ENCODE measurements at regions not wholly inside any gene's neighbourhood (a gene's known extent, or its start where the extent isn't known, plus 50 kb on each side); places are given as distances from the start of the nearest gene placed in this dataset.
A peak's percentile ranks its signal among the peaks of the same experiment; 100 is the strongest.

- Mint-ChIP-seq H3K36me3 (ENCODE audit: unreplicated experiment) (no peaks in the 10 kb centered on the region), H3K27ac (ENCODE audit: unreplicated experiment) (no peak overlapping the region), H3K4me3 (ENCODE audit: unreplicated experiment) (no peak overlapping the region), H3K9me3 (ENCODE audit: unreplicated experiment) (peaks cover 2% of the 10 kb centered on the region), H3K4me1 (ENCODE audit: low read depth, unreplicated experiment) (peaks cover 6% of the 10 kb centered on the region), H3K27me3 (ENCODE audit: unreplicated experiment) (no peaks in the 10 kb centered on the region)
- DNase-seq, result no peak
- TF ChIP-seq, protein P1, sequence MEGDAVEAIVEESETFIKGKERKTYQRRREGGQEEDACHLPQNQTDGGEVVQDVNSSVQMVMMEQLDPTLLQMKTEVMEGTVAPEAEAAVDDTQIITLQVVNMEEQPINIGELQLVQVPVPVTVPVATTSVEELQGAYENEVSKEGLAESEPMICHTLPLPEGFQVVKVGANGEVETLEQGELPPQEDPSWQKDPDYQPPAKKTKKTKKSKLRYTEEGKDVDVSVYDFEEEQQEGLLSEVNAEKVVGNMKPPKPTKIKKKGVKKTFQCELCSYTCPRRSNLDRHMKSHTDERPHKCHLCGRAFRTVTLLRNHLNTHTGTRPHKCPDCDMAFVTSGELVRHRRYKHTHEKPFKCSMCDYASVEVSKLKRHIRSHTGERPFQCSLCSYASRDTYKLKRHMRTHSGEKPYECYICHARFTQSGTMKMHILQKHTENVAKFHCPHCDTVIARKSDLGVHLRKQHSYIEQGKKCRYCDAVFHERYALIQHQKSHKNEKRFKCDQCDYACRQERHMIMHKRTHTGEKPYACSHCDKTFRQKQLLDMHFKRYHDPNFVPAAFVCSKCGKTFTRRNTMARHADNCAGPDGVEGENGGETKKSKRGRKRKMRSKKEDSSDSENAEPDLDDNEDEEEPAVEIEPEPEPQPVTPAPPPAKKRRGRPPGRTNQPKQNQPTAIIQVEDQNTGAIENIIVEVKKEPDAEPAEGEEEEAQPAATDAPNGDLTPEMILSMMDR (IDR thresholded peaks at IDR 0.05; ENCODE audit: partially characterized antibody, unreplicated experiment), result no peak
These were observed 442.3 kb downstream of the FGF9 start for GRCh38 chr13:22112956-22113745.

DNA sequence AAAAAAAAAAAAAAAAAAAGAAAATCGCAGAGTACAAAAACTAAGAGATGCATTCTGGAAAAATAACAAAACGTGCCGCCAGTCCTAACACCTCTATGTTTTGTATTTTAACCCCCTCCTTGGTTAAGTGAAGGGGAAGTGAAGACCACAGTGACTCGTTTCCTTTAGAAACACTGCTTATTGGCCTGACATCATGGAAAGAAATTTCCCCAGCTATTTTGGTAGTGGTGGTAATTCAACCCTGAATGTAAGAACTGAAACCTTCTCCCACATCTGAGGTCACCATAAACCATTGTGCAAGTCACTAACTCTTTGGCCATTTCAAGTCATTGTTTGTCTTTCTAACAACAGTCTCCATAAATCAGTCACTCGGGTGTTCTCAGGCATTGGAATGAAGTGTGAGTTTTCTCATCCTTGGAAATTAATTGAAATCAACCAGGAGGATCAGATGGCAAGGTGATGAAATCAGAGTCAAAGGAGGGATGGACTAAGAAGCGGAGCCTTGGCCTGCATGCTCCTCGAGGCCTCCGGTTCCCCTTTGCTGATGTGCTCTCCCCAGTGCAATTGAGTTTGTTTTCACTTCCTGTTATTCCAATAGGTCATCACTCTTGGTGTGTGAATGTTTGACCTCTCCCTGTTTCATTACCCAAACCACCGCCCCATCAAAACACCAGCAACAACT is 443.9 kb downstream of the FGF9 start:
- H3K36me3 Mint-ChIP-seq (ENCODE audit: unreplicated experiment), result no peaks in the 10 kb centered on the region

GRCh38 chr13:22118158-22118557 is 447.3 kb downstream of the FGF9 start:
- Mint-ChIP-seq H3K27me3 (ENCODE audit: unreplicated experiment) (no peaks in the 10 kb centered on the region), H3K9me3 (ENCODE audit: unreplicated experiment) (peaks cover 6% of the 10 kb centered on the region), H3K4me3 (ENCODE audit: unreplicated experiment) (no peak overlapping the region), H3K4me1 (ENCODE audit: low read depth, unreplicated experiment) (peaks cover 18% of the 10 kb centered on the region), H3K36me3 (ENCODE audit: unreplicated experiment) (no peaks in the 10 kb centered on the region), H3K27ac (ENCODE audit: unreplicated experiment) (no peak overlapping the region)
- TF ChIP-seq, protein P1 (IDR thresholded peaks at IDR 0.05; ENCODE audit: partially characterized antibody, unreplicated experiment), result no peak
- DNase-seq, result no peak

More for the DNA sequence above, 443.9 kb downstream of the FGF9 start:
- H3K4me1 Mint-ChIP-seq (ENCODE audit: low read depth, unreplicated experiment), result peaks cover 8% of the 10 kb centered on the region
- no peaks in the 10 kb centered on the region for H3K27me3 Mint-ChIP-seq (ENCODE audit: unreplicated experiment)
- TF ChIP-seq, protein P1 (IDR thresholded peaks at IDR 0.05; ENCODE audit: partially characterized antibody, unreplicated experiment), result no peak
- no peak for DNase-seq
- H3K27ac Mint-ChIP-seq (ENCODE audit: unreplicated experiment), result no peak overlapping the region
- peaks cover 2% of the 10 kb centered on the region for H3K9me3 Mint-ChIP-seq (ENCODE audit: unreplicated experiment)
- H3K4me3 Mint-ChIP-seq (ENCODE audit: unreplicated experiment), result no peak overlapping the region

GRCh38 chr13:22120646-22121045 is 449.8 kb downstream of the FGF9 start:
- Mint-ChIP-seq H3K27ac (ENCODE audit: unreplicated experiment) (peak overlapping the region; percentile 62), H3K9me3 (ENCODE audit: unreplicated experiment) (peaks cover 6% of the 10 kb centered on the region), H3K4me3 (ENCODE audit: unreplicated experiment) (no peak overlapping the region), H3K36me3 (ENCODE audit: unreplicated experiment) (no peaks in the 10 kb centered on the region), H3K4me1 (ENCODE audit: low read depth, unreplicated experiment) (peaks cover 18% of the 10 kb centered on the region), H3K27me3 (ENCODE audit: unreplicated experiment) (no peaks in the 10 kb centered on the region)
- TF ChIP-seq, protein P1 (IDR thresholded peaks at IDR 0.05; ENCODE audit: partially characterized antibody, unreplicated experiment), result no peak
- DNase-seq, result no peak

Data from glutamatergic neuron (in vitro differentiated cells).